HUDEP-2 (cell line): ENCODE measurements at regions not wholly inside any gene's neighbourhood (a gene's known extent, or its start where the extent isn't known, plus 50 kb on each side); places are given as distances from the start of the nearest gene placed in this dataset.

ENCODE experiments used
- DNase-seq, 76 experiments: peaks; one replicate each; lab custom pipeline; 2025; ENCODE audit not compliant: unreplicated experiment in 76 of 76; lab: John Stamatoyannopoulos, UW

- no peak for DNase-seq
Measured at GRCh38 chr2:18332477-18332876, 228.0 kb downstream of the RDH14 start.

GRCh38 chr2:18325118-18325517, 235.3 kb downstream of the RDH14 start:
- no peak for DNase-seq

- DNase-seq = no peak
Measured at GRCh38 chr2:18319987-18320386, 240.5 kb downstream of the RDH14 start.

DNA sequence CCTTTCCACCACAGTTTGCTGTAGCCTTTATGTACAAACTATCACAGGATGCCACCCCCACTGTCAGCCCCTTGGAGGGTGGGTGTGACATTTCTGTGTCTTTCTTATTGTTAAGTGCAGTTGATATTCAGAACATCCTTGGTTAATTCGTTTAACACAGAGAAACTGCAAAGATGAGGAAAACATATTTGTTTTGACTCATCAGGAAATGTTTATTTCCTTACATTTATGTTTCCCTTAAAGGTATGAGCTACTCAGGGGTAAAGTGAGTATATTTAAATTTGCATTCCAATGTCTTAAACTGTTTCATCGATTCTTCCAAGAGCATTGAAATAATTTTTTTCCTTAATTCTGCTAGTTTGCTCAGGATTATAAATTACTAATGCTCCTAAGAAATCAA, 243.4 kb downstream of the RDH14 start:
- DNase-seq = no peak

- no peak for DNase-seq
Measured at GRCh38 chr2:18312818-18313217, 247.6 kb downstream of the RDH14 start.

GRCh38 chr2:18311420-18312195, 248.8 kb downstream of the RDH14 start:
- no peak for DNase-seq

DNA sequence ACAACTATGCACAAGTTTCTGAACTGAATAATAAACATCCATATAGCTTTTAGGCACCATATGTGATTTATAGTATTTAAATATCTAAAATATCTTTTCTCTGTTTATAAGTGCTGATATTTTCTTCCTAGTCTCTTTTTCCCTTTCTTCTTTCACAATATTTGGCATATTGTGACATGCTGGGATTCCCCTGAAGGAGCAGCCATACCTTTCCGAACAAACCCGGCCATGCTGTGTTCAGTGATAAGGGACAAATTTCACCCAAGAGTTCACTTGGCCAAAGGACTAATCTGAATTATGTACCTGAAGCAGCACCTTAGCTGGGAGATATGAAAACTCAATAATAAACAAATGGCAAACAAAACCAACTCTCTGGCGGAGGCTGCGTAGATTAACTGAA, 250.8 kb downstream of the RDH14 start:
- no peak for DNase-seq

DNA sequence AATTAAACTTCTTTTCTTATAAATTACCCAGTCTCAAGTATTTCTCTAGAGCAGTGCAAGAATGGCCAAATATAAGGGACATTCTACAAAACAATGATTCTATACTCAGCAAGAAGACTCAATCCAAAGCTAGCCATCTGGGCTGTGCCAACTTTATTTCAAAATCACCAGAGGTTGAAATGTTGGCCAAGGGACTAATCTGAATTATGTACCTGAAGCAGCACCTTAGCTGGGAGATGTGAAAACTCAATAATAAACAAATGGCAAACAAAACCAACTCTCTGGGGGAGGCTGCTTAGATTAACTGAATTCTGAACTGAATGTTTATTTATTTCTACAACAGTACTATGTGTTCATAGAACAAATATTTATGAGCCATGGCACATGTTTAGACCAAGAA, 251.3 kb downstream of the RDH14 start:
- no peak for DNase-seq

GRCh38 chr2:18304849-18305248, 255.6 kb downstream of the RDH14 start:
- no peak for DNase-seq

DNA sequence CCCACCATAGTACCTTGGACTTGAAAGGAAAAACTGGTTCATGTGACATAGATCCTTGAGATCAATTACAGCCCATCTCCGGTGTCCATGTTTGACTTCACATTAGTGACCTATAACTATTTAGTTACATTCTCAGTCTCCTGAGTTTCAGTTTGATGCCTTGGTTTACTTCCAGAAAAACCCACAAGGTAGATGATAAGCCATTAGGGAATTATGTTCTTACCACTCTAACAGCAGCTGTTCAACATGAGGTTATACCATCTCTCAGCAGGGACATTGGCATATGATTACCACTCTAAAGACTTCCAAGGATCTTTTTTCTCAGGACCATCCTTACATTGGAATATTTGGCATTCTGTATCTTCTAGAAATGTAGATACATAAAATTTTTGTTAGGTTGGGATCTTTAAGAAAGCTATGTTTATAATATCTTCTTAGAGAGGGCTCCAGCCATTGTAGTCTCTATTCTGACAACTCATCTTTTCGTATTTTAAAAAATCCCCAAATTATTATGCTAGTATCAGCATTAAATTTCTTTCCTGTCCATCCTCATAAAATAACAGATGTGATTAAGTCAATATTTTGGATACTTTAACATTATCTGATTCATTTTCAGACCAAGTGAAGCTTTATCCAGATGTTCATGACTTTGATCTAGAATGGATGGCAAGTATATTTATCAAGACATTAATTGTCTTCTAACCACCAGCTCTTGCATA, 258.9 kb downstream of the RDH14 start:
- DNase-seq = no peak

DNA sequence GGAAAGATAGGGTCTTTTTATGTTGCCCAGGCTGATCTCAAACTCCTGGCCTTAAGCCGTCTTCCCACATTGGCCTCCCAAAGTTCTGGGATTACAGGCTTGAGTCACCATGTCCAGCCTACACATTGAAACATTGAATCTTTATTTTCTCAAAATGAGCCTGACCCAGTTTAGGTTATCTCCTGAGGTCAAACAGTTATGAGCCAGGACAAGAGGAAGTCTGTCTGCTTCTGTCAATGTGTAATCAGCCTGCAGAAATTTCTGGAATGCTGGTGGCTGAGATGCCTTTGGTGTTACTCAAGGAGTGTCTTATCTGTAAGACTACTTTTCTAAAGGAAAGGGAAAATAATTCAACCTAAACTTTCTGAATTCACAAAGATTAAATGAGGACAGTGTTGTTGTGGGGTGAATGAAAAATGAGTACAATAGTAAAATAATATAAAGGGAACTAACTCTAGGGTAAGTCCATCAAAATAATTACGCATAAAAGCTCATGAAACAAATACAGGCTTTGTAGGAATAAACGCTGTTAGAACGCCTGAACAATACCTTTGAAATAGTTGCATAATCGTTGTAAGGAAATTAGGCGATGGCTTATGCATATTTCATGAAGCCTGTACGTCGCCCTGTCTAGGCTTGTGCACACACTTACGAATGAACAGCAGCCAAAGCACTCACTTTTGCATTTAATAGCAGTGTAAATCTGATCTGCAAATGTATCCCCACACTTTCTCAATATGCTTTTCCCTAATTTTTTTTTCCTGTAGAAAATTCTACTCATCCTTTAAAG, 260.8 kb downstream of the RDH14 start:
- no peak for DNase-seq

DNA sequence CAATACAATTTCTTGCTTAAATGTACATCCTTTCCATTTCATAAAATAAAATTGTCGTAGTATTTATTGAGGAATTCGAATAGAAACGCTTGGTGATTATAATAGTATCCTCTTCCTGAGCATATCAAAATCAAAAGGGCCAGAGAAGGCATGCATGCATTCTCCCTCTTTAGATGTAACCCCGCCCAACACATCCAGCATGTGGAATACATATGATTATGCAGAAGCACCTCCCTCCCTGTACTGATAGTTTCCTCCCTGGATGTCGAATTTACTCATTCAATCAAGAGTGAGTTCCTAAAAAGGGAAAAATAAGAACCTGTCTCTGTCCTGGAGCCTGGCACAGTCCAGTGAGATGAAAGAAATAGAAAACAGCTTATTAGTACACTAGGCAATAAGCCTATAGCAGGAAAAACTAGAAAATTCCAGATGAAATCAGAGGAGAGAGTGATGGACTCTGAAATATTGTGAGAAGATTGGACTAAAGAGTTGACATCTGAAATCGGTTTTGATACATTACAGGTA, 262.9 kb downstream of the RDH14 start:
- DNase-seq = no peak

DNA sequence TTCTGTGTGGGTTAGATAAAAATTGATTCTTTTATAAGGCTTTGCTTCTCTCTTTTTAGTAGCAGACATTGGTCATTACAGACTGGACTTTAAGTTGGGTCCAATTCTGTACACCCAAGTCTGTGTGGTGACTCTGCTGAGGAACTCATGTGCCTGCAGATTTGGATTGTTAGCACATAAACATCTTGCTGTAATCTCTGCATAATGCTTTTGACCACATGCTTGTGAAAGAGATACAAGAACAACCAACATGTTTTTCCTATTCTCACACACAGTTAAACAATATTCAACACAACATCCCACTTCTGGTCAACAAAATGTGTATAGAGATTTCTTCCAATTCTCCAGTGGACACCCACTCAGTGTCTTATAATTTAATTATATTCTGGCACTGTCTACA, 270.1 kb downstream of the RDH14 start:
- no peak for DNase-seq

GRCh38 chr2:18286897-18287296, 273.6 kb downstream of the RDH14 start:
- DNase-seq = no peak

GRCh38 chr2:18284331-18284730, 276.1 kb downstream of the RDH14 start:
- no peak for DNase-seq

- DNase-seq = no peak
Measured at GRCh38 chr2:18282026-18282425, 278.4 kb downstream of the RDH14 start.

- no peak for DNase-seq
Measured at GRCh38 chr2:18276583-18277075, 283.8 kb downstream of the RDH14 start.

DNA sequence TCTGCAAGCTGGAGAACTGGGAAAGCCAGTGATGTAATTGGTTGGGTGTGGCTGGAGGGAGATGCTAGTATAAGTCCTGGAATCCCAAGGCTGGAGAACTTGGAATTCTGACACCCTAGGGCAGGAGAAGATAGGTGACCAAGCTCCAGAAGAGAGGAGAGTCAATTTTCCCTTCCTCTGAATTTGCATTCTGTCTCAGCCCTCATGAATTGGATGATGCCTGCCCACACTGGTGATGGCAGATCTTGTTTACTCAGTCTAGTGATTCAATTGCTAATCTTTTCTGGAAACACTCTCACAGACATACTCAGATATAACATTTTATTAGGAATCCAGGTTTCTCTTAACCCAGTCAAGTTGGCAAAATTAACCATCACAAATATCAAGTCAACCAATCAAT, 287.2 kb downstream of the RDH14 start:
- no peak for DNase-seq

- DNase-seq = no peak
Measured at GRCh38 chr2:18272148-18272494, 288.3 kb downstream of the RDH14 start.

- no peak for DNase-seq
Measured at GRCh38 chr2:18271370-18272147, 288.9 kb downstream of the RDH14 start.
